Prostate gland (tissue), 2 donors: ENCODE measurements at regions not wholly inside any gene's neighbourhood (a gene's known extent, or its start where the extent isn't known, plus 50 kb on each side); places are given as distances from the start of the nearest gene placed in this dataset.

Source experiments
- DNase-seq: peaks from one replicate; pipeline ENCODE4 v3.0.0-alpha.2; 2019; ENCODE audit warnings: low spot score
- H3K27ac ChIP-seq, 2 donors: fragments of 200-600 bp; sonication (generic); 2 replicates each; pipeline ENCODE4 v1.5.1; 2017 to 2019
- H3K27me3 ChIP-seq: fragments of 200-600 bp; sonication (generic); replicated peaks from 2 replicates; pipeline ENCODE4 v1.5.1; 2019; ENCODE audit not compliant: insufficient read depth
- H3K36me3 ChIP-seq, 2 donors: fragments of 200-600 bp; sonication (generic); 1 replicate in 1 of 2; 2 replicates in 1 of 2; pipeline versions ENCODE4 v1.5.1 to v1.8.1; 2017 to 2019
- H3K4me1 ChIP-seq: fragments of 200-600 bp; sonication (generic); replicated peaks from 2 replicates; pipeline ENCODE4 v1.5.1; 2019
- H3K4me3 ChIP-seq, 2 donors: fragments of 200-600 bp; sonication (generic); 2 replicates each; pipeline ENCODE4 v1.5.1; 2017 to 2019
- H3K9me3 ChIP-seq: fragments of 200-600 bp; sonication (generic); 2 replicates; pipeline ENCODE4 v1.5.1; 2017
- POLR2A ChIP-seq: fragments of 450-650 bp; IDR thresholded peaks from one replicate; pipeline ENCODE4 v1.6.1; 2016; ENCODE audit warnings: antibody characterized with exemption, mild to moderate bottlenecking
- POLR2AphosphoS5 ChIP-seq: sonication (generic); formaldehyde crosslinking; IDR thresholded peaks from one replicate; pipeline ENCODE4 v1.6.1; 2017; ENCODE audit warnings: antibody characterized with exemption
- WGBS: methylation state at CpG from one replicate; pipeline ENCODE4 v1.1.5; 2018; 5-methylcytosine and 5-hydroxymethylcytosine counted together
- intact Hi-C: fragments of 100-400 bp; cut with DNase I; formaldehyde crosslinking; loops from one replicate; pipeline ENCODE4 v1.14.2; 2022
- TF ChIP-seq, protein P1 (sequence below), 4 experiments: fragments of 200-600 bp in 2 of 4; fragments of 450-650 bp in 2 of 4; sonication (generic) in 2 of 4; IDR thresholded peaks; 1 replicate in 3 of 4; 2 replicates in 1 of 4; pipeline ENCODE4 v1.5.1; 2016 to 2019; ENCODE audit warnings: antibody characterized with exemption in 4 of 4, mild to moderate bottlenecking in 2 of 4, moderate library complexity in 2 of 4

GRCh38 chr7:25574828-25575227, 346.5 kb upstream of the NPVF start:
- Histone ChIP-seq H3K4me3 (no peak overlapping the region), H3K4me1 (no peaks in the 10 kb centered on the region), H3K27ac (no peak overlapping the region), H3K27me3 (no peaks in the 10 kb centered on the region), H3K36me3 (no peaks in the 10 kb centered on the region), H3K9me3 (no peaks in the 10 kb centered on the region)
- DNase-seq: no peak
- TF ChIP-seq, protein P1, sequence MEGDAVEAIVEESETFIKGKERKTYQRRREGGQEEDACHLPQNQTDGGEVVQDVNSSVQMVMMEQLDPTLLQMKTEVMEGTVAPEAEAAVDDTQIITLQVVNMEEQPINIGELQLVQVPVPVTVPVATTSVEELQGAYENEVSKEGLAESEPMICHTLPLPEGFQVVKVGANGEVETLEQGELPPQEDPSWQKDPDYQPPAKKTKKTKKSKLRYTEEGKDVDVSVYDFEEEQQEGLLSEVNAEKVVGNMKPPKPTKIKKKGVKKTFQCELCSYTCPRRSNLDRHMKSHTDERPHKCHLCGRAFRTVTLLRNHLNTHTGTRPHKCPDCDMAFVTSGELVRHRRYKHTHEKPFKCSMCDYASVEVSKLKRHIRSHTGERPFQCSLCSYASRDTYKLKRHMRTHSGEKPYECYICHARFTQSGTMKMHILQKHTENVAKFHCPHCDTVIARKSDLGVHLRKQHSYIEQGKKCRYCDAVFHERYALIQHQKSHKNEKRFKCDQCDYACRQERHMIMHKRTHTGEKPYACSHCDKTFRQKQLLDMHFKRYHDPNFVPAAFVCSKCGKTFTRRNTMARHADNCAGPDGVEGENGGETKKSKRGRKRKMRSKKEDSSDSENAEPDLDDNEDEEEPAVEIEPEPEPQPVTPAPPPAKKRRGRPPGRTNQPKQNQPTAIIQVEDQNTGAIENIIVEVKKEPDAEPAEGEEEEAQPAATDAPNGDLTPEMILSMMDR (IDR thresholded peaks at IDR 0.05): no peak
- no peak for TF ChIP-seq POLR2AphosphoS5
- TF ChIP-seq POLR2A: no peak
- intact Hi-C loops: no loop called here

- TF ChIP-seq POLR2AphosphoS5: no peak
- TF ChIP-seq, protein P1 (IDR thresholded peaks at IDR 0.05): no peak
- no peak for TF ChIP-seq POLR2A
- Histone ChIP-seq H3K27me3 (no peaks in the 10 kb centered on the region), H3K36me3 (no peaks in the 10 kb centered on the region), H3K27ac (no peak overlapping the region), H3K9me3 (no peaks in the 10 kb centered on the region), H3K4me3 (no peak overlapping the region), H3K4me1 (no peaks in the 10 kb centered on the region)
- intact Hi-C loops: no loop called here
- whole genome bisulfite sequencing: 86% methylated on average over 4 of the region's 4 CpGs
- DNase-seq: no peak
These were observed 347.3 kb upstream of the NPVF start for GRCh38 chr7:25575634-25576033.

- Histone ChIP-seq H3K36me3 (no peaks in the 10 kb centered on the region), H3K27me3 (no peaks in the 10 kb centered on the region), H3K4me1 (no peaks in the 10 kb centered on the region), H3K27ac (no peak overlapping the region), H3K4me3 (no peak overlapping the region), H3K9me3 (no peaks in the 10 kb centered on the region)
- intact Hi-C loops: no loop called here
- no peak for DNase-seq
- no peak for TF ChIP-seq POLR2A
- TF ChIP-seq POLR2AphosphoS5: no peak
- TF ChIP-seq, protein P1 (IDR thresholded peaks at IDR 0.05): no peak
- WGBS: 50% methylated on average over 3 of the region's 3 CpGs
These were observed 350.9 kb upstream of the NPVF start for GRCh38 chr7:25578991-25579777.

- no peaks in the 10 kb centered on the region for H3K27me3 ChIP-seq
- TF ChIP-seq POLR2A (no peak), POLR2AphosphoS5 (no peak)
- TF ChIP-seq, protein P1 (IDR thresholded peaks at IDR 0.05): no peak
- WGBS: 89% methylated on average over 4 of the region's 4 CpGs
- no peak overlapping the region for H3K4me3 ChIP-seq
- no peaks in the 10 kb centered on the region for H3K36me3 ChIP-seq
- DNase-seq: no peak
- intact Hi-C loops: no loop called here
- H3K9me3 ChIP-seq: no peaks in the 10 kb centered on the region
- no peaks in the 10 kb centered on the region for H3K4me1 ChIP-seq
- no peak overlapping the region for H3K27ac ChIP-seq
These were observed 351.4 kb upstream of the NPVF start for GRCh38 chr7:25579778-25580075.

- H3K4me3 ChIP-seq: no peak overlapping the region
- DNase-seq: no peak
- TF ChIP-seq, protein P1 (IDR thresholded peaks at IDR 0.05): no peak
- TF ChIP-seq POLR2A: no peak
- no peak for TF ChIP-seq POLR2AphosphoS5
- intact Hi-C loops: no loop called here
- 55% methylated on average over 4 of the region's 4 CpGs for WGBS
- no peaks in the 10 kb centered on the region for H3K36me3 ChIP-seq
- H3K9me3 ChIP-seq: no peaks in the 10 kb centered on the region
- no peak overlapping the region for H3K27ac ChIP-seq
- H3K4me1 ChIP-seq: no peaks in the 10 kb centered on the region
- no peaks in the 10 kb centered on the region for H3K27me3 ChIP-seq
These were observed 351.9 kb upstream of the NPVF start for GRCh38 chr7:25580141-25580540.
